ENCODE measurements at regions not wholly inside any gene's neighbourhood (a gene's known extent, or its start where the extent isn't known, plus 50 kb on each side); places are given as distances from the start of the nearest gene placed in this dataset.

DNA sequence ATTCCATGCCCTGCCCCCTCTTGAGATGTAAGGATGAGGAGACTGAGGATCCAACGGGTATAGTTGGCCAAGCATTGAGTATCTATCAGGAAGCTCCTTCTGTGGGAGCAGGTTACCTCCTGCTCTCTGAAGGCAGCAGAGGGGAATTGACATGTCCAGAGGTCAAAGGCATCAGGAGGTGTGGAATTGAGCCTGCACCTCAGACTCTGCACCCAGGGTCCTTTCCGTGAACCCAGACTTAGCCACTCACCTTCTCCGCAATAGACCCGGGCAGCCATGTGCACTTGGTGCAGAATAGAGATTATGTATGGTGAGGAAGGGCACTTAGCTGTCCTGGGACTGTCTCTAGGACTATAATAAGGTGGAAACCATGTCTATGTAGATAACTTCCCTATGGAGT lies 399.0 kb upstream of the TPM1 start:
- CTCF ChIA-PET, result no interaction called here
- Mint-ChIP-seq H3K4me1 (peaks cover 17% of the 10 kb centered on the region), H3K27me3 (ENCODE audit: low read depth) (no peaks in the 10 kb centered on the region), H3K27ac (no peak overlapping the region; the same call in 1 of the 2 replicates), H3K9me3 (no peaks in the 10 kb centered on the region), H3K36me3 (no peaks in the 10 kb centered on the region), H3K4me3 (no peak overlapping the region)
- TF ChIP-seq, protein P1, sequence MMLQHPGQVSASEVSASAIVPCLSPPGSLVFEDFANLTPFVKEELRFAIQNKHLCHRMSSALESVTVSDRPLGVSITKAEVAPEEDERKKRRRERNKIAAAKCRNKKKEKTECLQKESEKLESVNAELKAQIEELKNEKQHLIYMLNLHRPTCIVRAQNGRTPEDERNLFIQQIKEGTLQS (CRISPR knock-in tag; conservative IDR thresholded peaks at IDR 0.05), result no peak
- TF ChIP-seq RORB (CRISPR knock-in tag; IDR thresholded peaks at IDR 0.05) (no peak), FOXJ3 (CRISPR knock-in tag; IDR thresholded peaks at IDR 0.05; ENCODE audit: borderline replicate concordance) (no peak), TP53 (CRISPR knock-in tag; IDR thresholded peaks at IDR 0.05) (no peak), KAT7 (CRISPR knock-in tag; IDR thresholded peaks at IDR 0.05; ENCODE audit: borderline replicate concordance) (no peak), OVOL2 (CRISPR knock-in tag; IDR thresholded peaks at IDR 0.05; ENCODE audit: borderline replicate concordance) (no peak), ETV6 (CRISPR knock-in tag; IDR thresholded peaks at IDR 0.05) (no peak), PRRX2 (CRISPR knock-in tag; IDR thresholded peaks at IDR 0.05) (no peak), TEAD1 (CRISPR knock-in tag; IDR thresholded peaks at IDR 0.05) (no peak), MXD4 (CRISPR knock-in tag; IDR thresholded peaks at IDR 0.05; ENCODE audit: borderline replicate concordance) (no peak), FOXP1 (CRISPR knock-in tag; IDR thresholded peaks at IDR 0.05; ENCODE audit: borderline replicate concordance) (no peak), NFATC4 (CRISPR knock-in tag; IDR thresholded peaks at IDR 0.05) (no peak), ZNF219 (CRISPR knock-in tag; IDR thresholded peaks at IDR 0.05; ENCODE audit: borderline replicate concordance) (no peak), ZNF121 (CRISPR knock-in tag; IDR thresholded peaks at IDR 0.05) (no peak)
- TF ChIP-seq, protein P2, sequence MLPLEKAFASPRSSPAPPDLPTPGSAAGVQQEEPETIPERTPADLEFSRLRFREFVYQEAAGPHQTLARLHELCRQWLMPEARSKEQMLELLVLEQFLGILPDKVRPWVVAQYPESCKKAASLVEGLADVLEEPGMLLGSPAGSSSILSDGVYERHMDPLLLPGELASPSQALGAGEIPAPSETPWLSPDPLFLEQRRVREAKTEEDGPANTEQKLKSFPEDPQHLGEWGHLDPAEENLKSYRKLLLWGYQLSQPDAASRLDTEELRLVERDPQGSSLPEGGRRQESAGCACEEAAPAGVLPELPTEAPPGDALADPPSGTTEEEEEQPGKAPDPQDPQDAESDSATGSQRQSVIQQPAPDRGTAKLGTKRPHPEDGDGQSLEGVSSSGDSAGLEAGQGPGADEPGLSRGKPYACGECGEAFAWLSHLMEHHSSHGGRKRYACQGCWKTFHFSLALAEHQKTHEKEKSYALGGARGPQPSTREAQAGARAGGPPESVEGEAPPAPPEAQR (CRISPR knock-in tag; IDR thresholded peaks at IDR 0.05), result no peak
- TF ChIP-seq, protein P3, sequence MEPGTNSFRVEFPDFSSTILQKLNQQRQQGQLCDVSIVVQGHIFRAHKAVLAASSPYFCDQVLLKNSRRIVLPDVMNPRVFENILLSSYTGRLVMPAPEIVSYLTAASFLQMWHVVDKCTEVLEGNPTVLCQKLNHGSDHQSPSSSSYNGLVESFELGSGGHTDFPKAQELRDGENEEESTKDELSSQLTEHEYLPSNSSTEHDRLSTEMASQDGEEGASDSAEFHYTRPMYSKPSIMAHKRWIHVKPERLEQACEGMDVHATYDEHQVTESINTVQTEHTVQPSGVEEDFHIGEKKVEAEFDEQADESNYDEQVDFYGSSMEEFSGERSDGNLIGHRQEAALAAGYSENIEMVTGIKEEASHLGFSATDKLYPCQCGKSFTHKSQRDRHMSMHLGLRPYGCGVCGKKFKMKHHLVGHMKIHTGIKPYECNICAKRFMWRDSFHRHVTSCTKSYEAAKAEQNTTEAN (CRISPR knock-in tag; IDR thresholded peaks at IDR 0.05), result no peak
- TF ChIP-seq, protein P4, sequence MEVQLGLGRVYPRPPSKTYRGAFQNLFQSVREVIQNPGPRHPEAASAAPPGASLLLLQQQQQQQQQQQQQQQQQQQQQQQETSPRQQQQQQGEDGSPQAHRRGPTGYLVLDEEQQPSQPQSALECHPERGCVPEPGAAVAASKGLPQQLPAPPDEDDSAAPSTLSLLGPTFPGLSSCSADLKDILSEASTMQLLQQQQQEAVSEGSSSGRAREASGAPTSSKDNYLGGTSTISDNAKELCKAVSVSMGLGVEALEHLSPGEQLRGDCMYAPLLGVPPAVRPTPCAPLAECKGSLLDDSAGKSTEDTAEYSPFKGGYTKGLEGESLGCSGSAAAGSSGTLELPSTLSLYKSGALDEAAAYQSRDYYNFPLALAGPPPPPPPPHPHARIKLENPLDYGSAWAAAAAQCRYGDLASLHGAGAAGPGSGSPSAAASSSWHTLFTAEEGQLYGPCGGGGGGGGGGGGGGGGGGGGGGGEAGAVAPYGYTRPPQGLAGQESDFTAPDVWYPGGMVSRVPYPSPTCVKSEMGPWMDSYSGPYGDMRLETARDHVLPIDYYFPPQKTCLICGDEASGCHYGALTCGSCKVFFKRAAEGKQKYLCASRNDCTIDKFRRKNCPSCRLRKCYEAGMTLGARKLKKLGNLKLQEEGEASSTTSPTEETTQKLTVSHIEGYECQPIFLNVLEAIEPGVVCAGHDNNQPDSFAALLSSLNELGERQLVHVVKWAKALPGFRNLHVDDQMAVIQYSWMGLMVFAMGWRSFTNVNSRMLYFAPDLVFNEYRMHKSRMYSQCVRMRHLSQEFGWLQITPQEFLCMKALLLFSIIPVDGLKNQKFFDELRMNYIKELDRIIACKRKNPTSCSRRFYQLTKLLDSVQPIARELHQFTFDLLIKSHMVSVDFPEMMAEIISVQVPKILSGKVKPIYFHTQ (CRISPR knock-in tag; IDR thresholded peaks at IDR 0.05), result no peak
- TF ChIP-seq, protein P5, sequence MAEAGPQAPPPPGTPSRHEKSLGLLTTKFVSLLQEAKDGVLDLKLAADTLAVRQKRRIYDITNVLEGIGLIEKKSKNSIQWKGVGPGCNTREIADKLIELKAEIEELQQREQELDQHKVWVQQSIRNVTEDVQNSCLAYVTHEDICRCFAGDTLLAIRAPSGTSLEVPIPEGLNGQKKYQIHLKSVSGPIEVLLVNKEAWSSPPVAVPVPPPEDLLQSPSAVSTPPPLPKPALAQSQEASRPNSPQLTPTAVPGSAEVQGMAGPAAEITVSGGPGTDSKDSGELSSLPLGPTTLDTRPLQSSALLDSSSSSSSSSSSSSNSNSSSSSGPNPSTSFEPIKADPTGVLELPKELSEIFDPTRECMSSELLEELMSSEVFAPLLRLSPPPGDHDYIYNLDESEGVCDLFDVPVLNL (CRISPR knock-in tag; IDR thresholded peaks at IDR 0.05; ENCODE audit: borderline replicate concordance, low read depth), result no peak
- TF ChIP-seq, protein P6, sequence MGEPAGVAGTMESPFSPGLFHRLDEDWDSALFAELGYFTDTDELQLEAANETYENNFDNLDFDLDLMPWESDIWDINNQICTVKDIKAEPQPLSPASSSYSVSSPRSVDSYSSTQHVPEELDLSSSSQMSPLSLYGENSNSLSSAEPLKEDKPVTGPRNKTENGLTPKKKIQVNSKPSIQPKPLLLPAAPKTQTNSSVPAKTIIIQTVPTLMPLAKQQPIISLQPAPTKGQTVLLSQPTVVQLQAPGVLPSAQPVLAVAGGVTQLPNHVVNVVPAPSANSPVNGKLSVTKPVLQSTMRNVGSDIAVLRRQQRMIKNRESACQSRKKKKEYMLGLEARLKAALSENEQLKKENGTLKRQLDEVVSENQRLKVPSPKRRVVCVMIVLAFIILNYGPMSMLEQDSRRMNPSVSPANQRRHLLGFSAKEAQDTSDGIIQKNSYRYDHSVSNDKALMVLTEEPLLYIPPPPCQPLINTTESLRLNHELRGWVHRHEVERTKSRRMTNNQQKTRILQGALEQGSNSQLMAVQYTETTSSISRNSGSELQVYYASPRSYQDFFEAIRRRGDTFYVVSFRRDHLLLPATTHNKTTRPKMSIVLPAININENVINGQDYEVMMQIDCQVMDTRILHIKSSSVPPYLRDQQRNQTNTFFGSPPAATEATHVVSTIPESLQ (CRISPR knock-in tag; IDR thresholded peaks at IDR 0.05), result no peak
- ATAC-seq (no peak), DNase-seq (ENCODE audit: low spot score) (no peak)
- POLR2A ChIA-PET, result no interaction called here
